A549 (cell line): ENCODE measurements at regions not wholly inside any gene's neighbourhood (a gene's known extent, or its start where the extent isn't known, plus 50 kb on each side); places are given as distances from the start of the nearest gene placed in this dataset.

ENCODE experiments used
- ATAC-seq, 2 experiments: fragments of 200-7000 bp in 1 of 2; fragments of >200 bp in 1 of 2; cut with Nextera tagmentation in 1 of 2; cut with Tn5 transposase in 1 of 2; 3 replicates each; pipeline versions ENCODE4 v1.8.0 to v1.9.1; 2018 to 2020; ENCODE audit warnings: mild to moderate bottlenecking in 1 of 2, moderate library complexity in 1 of 2
- CTCF ChIA-PET: fragments of 300-600 bp; sonication (Branson Sonifier 250); formaldehyde crosslinking; extraction: SDS; loops from one replicate; lab custom pipeline; 2021; ENCODE audit warnings: antibody characterized with exemption, inconsistent platforms; lab: Yijun Ruan, JAX
- POLR2A ChIA-PET: fragments of 350-600 bp; formaldehyde crosslinking; extraction: SDS; loops from one replicate; lab custom pipeline; 2021; ENCODE audit warnings: antibody characterized with exemption, inconsistent platforms; lab: Yijun Ruan, JAX
- DNase-seq, 2 experiments: peaks; one replicate each; pipeline versions ENCODE4 v3.0.0 to v3.0.0-alpha.2; 2011 to 2016; ENCODE audit warnings: low read depth in 1 of 2, low spot score in 1 of 2
- FAIRE-seq: peaks from 2 replicates; lab custom pipeline; 2011; peaks lifted over from hg19 to GRCh38; lab: Jason Lieb, UNC
- H3K27ac ChIP-seq, 2 experiments: fragments of >200 bp; sonication (Bioruptor Twin); formaldehyde crosslinking; 3 replicates each; pipeline ENCODE4 v1.5.1; 2016 to 2017
- H3K4me1 ChIP-seq: fragments of >200 bp; sonication (Bioruptor Twin); formaldehyde crosslinking; 3 replicates; pipeline ENCODE4 v1.6.1; 2016
- H3K4me2 ChIP-seq: fragments of >200 bp; sonication (Bioruptor Twin); formaldehyde crosslinking; 3 replicates; pipeline ENCODE4 v1.6.1; 2016
- H3K4me3 ChIP-seq: fragments of >200 bp; sonication (Bioruptor Twin); formaldehyde crosslinking; 3 replicates; pipeline ENCODE4 v1.5.1; 2016
- H3K9me3 ChIP-seq: fragments of >200 bp; sonication (Bioruptor Twin); formaldehyde crosslinking; 3 replicates; pipeline ENCODE4 v1.6.1; 2016
- CHD2 ChIP-seq: fragments of 150-350 bp; IDR thresholded peaks from 2 replicates; pipeline ENCODE4 v1.6.1; 2014; ENCODE audit warnings: low read length; ENCODE audit not compliant: partially characterized antibody
- ESRRA ChIP-seq: fragments of 150-350 bp; IDR thresholded peaks from 2 replicates; pipeline ENCODE4 v1.6.1; 2014; ENCODE audit warnings: mild to moderate bottlenecking, low read length, borderline replicate concordance
- GATA3 ChIP-seq: IDR thresholded peaks from 2 replicates; pipeline ENCODE4 v1.6.1; 2012; ENCODE audit warnings: borderline replicate concordance
- HDAC2 ChIP-seq: fragments of 200-600 bp; sonication (generic); IDR thresholded peaks from 2 replicates; pipeline ENCODE4 v1.6.1; 2016
- HOXB5 ChIP-seq: fragments of 250-450 bp; sonication (Bioruptor Pico); IDR thresholded peaks from 2 replicates; pipeline ENCODE4 v1.5.0; 2020; ENCODE audit warnings: mild to moderate bottlenecking, moderate library complexity
- JUN ChIP-seq, 2 experiments: fragments of >200 bp; sonication (Bioruptor Twin); formaldehyde crosslinking; IDR thresholded peaks; 2 replicates in 1 of 2; 3 replicates in 1 of 2; pipeline ENCODE4 v1.6.1; 2016 to 2017
- KDM1A ChIP-seq: fragments of 200-600 bp; sonication (generic); IDR thresholded peaks from 2 replicates; pipeline ENCODE4 v1.6.1; 2016; ENCODE audit warnings: low read depth, mild to moderate bottlenecking
- MYC ChIP-seq: IDR thresholded peaks from 2 replicates; pipeline ENCODE4 v1.6.1; 2012; ENCODE audit warnings: mild to moderate bottlenecking, inconsistent platforms, low read length, improper control_type of control experiment, borderline replicate concordance
- POLR2AphosphoS2 ChIP-seq: conservative IDR thresholded peaks from 2 replicates; pipeline ENCODE4 v1.6.1; 2012; ENCODE audit warnings: low read length, improper control_type of control experiment, inconsistent platforms
- RNF2 ChIP-seq: fragments of 200-600 bp; sonication (generic); IDR thresholded peaks from 2 replicates; pipeline ENCODE4 v1.6.1; 2016; ENCODE audit warnings: low read depth, mild to moderate bottlenecking, antibody characterized with exemption, moderate library complexity, borderline replicate concordance
- SMC3 ChIP-seq: fragments of >200 bp; sonication (Bioruptor Twin); formaldehyde crosslinking; IDR thresholded peaks from 3 replicates; pipeline ENCODE4 v1.6.1; 2018; ENCODE audit warnings: inconsistent platforms
- SREBF2 ChIP-seq: fragments of 450-650 bp; IDR thresholded peaks from 2 replicates; pipeline ENCODE4 v1.6.1; 2014; ENCODE audit warnings: mild to moderate bottlenecking, moderate library complexity
- WGBS: methylation state at CpG from one replicate; pipeline ENCODE4 v1.1.6; 2017; ENCODE audit errors: missing lambda C conversion rate; 5-methylcytosine and 5-hydroxymethylcytosine counted together
- TF ChIP-seq, protein P1 (sequence below): fragments of 450-650 bp; IDR thresholded peaks from 2 replicates; pipeline ENCODE4 v1.6.1; 2014; ENCODE audit warnings: antibody characterized with exemption
- TF ChIP-seq, protein P2 (sequence below): IDR thresholded peaks from 2 replicates; pipeline ENCODE4 v1.6.1; 2012
- TF ChIP-seq, protein P3 (sequence below): fragments of >200 bp; sonication (Bioruptor Twin); formaldehyde crosslinking; IDR thresholded peaks from 2 replicates; pipeline ENCODE4 v1.6.1; 2016

DNA sequence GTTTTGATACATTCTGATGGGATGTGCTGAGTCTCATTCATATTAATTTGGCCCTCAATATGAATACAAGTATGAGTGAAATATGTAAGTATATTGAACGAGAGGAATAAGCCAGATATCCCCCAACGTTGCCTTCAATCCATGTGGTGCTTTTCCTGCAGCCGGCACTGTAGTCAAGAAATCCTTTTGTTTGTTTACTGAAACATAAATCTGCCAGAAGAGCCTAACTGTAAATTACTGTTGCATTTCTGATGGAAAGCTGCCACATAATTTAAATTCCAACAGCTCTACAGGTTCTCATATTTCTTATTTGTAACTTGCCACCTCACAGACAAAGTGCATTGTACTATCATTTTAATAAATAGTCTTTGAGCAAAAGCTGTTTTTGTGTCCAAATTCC lies 314.0 kb downstream of the KBTBD8 start (continued):
- TF ChIP-seq MYC, result no peak
- TF ChIP-seq, protein P1, sequence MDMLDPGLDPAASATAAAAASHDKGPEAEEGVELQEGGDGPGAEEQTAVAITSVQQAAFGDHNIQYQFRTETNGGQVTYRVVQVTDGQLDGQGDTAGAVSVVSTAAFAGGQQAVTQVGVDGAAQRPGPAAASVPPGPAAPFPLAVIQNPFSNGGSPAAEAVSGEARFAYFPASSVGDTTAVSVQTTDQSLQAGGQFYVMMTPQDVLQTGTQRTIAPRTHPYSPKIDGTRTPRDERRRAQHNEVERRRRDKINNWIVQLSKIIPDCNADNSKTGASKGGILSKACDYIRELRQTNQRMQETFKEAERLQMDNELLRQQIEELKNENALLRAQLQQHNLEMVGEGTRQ, result no peak
- no peak for TF ChIP-seq GATA3

DNA sequence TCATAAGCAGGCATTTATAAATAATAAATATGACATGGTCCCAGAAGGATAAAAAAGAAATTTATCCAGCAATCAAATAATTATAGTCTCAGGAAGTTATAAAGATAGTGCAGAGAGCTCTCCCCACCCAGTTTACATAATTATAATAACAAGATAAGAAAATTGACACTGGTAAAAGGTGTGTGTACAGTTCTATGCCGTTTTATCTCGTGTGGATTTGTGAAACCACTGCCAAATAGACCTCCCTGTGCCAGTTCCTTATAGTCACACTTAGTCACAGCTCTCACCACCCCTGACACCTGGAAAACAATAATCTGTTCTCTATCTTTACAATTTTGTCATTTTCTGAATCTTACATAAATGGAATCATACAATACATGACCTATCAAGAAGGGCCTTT lies 320.1 kb downstream of the KBTBD8 start:
- WGBS, result 3% methylated on average over 2 of the region's 2 CpGs
- ATAC-seq (no peak), FAIRE-seq (no peak), DNase-seq (no peak)
- no peak overlapping the region for H3K4me3 ChIP-seq
- no peak overlapping the region for H3K27ac ChIP-seq
- no peaks in the 10 kb centered on the region for H3K9me3 ChIP-seq
- POLR2A ChIA-PET, result no interaction called here
- TF ChIP-seq, protein P2, sequence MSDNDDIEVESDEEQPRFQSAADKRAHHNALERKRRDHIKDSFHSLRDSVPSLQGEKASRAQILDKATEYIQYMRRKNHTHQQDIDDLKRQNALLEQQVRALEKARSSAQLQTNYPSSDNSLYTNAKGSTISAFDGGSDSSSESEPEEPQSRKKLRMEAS, result no peak
- TF ChIP-seq HOXB5 (CRISPR knock-in tag) (no peak), POLR2AphosphoS2 (no peak), SREBF2 (no peak)
- CTCF ChIA-PET, result no interaction called here
- no peaks in the 10 kb centered on the region for H3K4me1 ChIP-seq
- no peak overlapping the region for H3K4me2 ChIP-seq

DNA sequence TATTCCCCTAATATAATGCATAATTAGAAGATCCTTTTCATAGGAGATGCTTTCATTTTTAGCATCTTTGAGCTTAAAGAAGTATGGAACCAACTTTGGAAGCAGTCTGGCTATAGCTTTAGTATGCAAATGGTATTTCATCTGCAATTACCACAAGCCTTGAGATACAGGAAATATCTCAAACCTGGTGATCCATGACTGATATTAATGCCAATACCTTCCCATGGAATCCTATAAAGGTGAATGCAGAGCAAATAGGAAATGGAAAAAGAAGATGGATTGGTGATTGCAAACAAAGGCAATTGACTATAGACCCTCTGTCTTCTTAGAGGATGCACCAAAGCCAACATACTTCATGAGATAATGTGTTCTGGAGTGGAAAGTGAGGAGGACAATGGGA lies 326.4 kb downstream of the KBTBD8 start:
- ChIA-PET POLR2A (no interaction called here), CTCF (no interaction called here)
- TF ChIP-seq, protein P3, sequence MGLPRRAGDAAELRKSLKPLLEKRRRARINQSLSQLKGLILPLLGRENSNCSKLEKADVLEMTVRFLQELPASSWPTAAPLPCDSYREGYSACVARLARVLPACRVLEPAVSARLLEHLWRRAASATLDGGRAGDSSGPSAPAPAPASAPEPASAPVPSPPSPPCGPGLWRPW, result no peak
- TF ChIP-seq KDM1A, result no peak
- no peak for TF ChIP-seq HDAC2
- TF ChIP-seq ESRRA, result no peak
- no peak for TF ChIP-seq CHD2
- no peak for TF ChIP-seq RNF2
- TF ChIP-seq SREBF2, result no peak
- no peak for TF ChIP-seq SMC3
- TF ChIP-seq JUN (IDR thresholded peaks at IDR 0.05), result no peak
- TF ChIP-seq, protein P2, result no peak
- FAIRE-seq, result no peak
- no peak overlapping the region for H3K27ac ChIP-seq
- no peak for DNase-seq
- no peaks in the 10 kb centered on the region for H3K4me1 ChIP-seq
- no peak overlapping the region for H3K4me2 ChIP-seq
- H3K9me3 ChIP-seq, result no peaks in the 10 kb centered on the region
- no peak overlapping the region for H3K4me3 ChIP-seq
- ATAC-seq, result no peak
